HCT116 (cell line): ENCODE measurements at regions not wholly inside any gene's neighbourhood (a gene's known extent, or its start where the extent isn't known, plus 50 kb on each side); places are given as distances from the start of the nearest gene placed in this dataset.

Experiments used
- ATAC-seq: fragments of 200-7000 bp; cut with Tn5 transposase; 2 replicates; pipeline ENCODE4 v1.9.1; 2020; ENCODE audit warnings: mild to moderate bottlenecking, moderate library complexity
- BruUV-seq: library from RNA; stranded (reverse); fragments of 400-500 nt; replicated peaks from 2 replicates; lab custom pipeline; 2021; lab: Mats Ljungman, UMichigan
- CTCF ChIA-PET: fragments of 300-600 bp; sonication (Branson Sonifier 250); formaldehyde crosslinking; loops from one replicate; lab custom pipeline; 2021; ENCODE audit warnings: antibody characterized with exemption; lab: Charles Lee
- POLR2A ChIA-PET: fragments of 300-600, 350-600 bp; sonication (Branson Sonifier 250); formaldehyde crosslinking; loops from one replicate; lab custom pipeline; 2021; ENCODE audit warnings: antibody characterized with exemption; lab: Charles Lee
- RAD21 ChIA-PET, 2 experiments: fragments of 300-600 bp; sonication (Branson Sonifier 250); formaldehyde crosslinking; loops; one replicate each; lab custom pipeline; 2023; ENCODE audit warnings: low total read pairs in 2 of 2; ENCODE audit not compliant: uncharacterized antibody in 2 of 2, unreplicated experiment in 2 of 2, low non-redundant PET in 1 of 2; lab: Charles Lee
- DNase-seq: peaks from one replicate; pipeline ENCODE4 v3.0.0-alpha.2; 2010; ENCODE audit warnings: low read depth, low spot score
- H2AFZ ChIP-seq: fragments of 200-600 bp; shearing (Covaris generic), sonication (generic); 2 replicates; pipeline ENCODE4 v1.6.1; 2017; ENCODE audit warnings: low read depth, mixed run types, mixed read lengths, antibody characterized with exemption, low read length; ENCODE audit not compliant: poor library complexity, severe bottlenecking
- H3K27ac ChIP-seq: 2 replicates; pipeline ENCODE4 v1.5.1; 2012; ENCODE audit warnings: low read depth, low read length
- H3K27me3 ChIP-seq: fragments of 200-600 bp; sonication (generic); 2 replicates; pipeline ENCODE4 v1.6.1; 2016; ENCODE audit warnings: mixed run types, low read length, mixed read lengths; ENCODE audit not compliant: insufficient read depth
- H3K36me3 ChIP-seq, 2 experiments: fragments of 200-500 bp in 1 of 2; fragments of 200-600 bp in 1 of 2; sonication (Bioruptor generic) in 1 of 2; sonication (generic) in 1 of 2; 2 replicates each; pipeline versions ENCODE4 v1.5.1 to v1.6.1; 2014 to 2016; ENCODE audit warnings: low read length in 2 of 2, inconsistent platforms in 1 of 2, mixed read lengths in 1 of 2, mixed run types in 1 of 2; ENCODE audit not compliant: insufficient read depth in 2 of 2, control insufficient read depth in 1 of 2
- H3K4me1 ChIP-seq, 2 experiments: fragments of 200-600 bp in 1 of 2; sonication (generic) in 1 of 2; 2 replicates each; pipeline versions ENCODE4 v1.5.1 to v1.6.1; 2012 to 2017; ENCODE audit warnings: low read length in 2 of 2, inconsistent platforms in 1 of 2, mild to moderate bottlenecking in 1 of 2, mixed read lengths in 1 of 2, mixed run types in 1 of 2, moderate library complexity in 1 of 2; ENCODE audit not compliant: insufficient read depth in 2 of 2, control insufficient read depth in 1 of 2
- H3K4me2 ChIP-seq: fragments of 200-600 bp; sonication (generic); 2 replicates; pipeline ENCODE4 v1.6.1; 2017; ENCODE audit warnings: mixed run types, low read length, mixed read lengths
- H3K4me3 ChIP-seq, 2 experiments: fragments of 200-600 bp in 1 of 2; sonication (generic) in 1 of 2; replicated peaks in 1 of 2; 2 replicates each; pipeline ENCODE4 v1.5.1; 2011 to 2016; ENCODE audit warnings: low read length in 2 of 2, control low read depth in 1 of 2, low read depth in 1 of 2, mild to moderate bottlenecking in 1 of 2, mixed read lengths in 1 of 2, mixed run types in 1 of 2
- H3K79me2 ChIP-seq: fragments of 200-600 bp; sonication (generic); 2 replicates; pipeline ENCODE4 v1.6.1; 2017; ENCODE audit warnings: mild to moderate bottlenecking, mixed run types, low read length, moderate library complexity, mixed read lengths; ENCODE audit not compliant: insufficient read depth
- H3K9ac ChIP-seq: fragments of 200-600 bp; sonication (generic); 2 replicates; pipeline ENCODE4 v1.6.1; 2016; ENCODE audit warnings: low read length, mixed read lengths
- H3K9me2 ChIP-seq: fragments of 200-600 bp; sonication (generic), shearing (Covaris generic); 2 replicates; pipeline ENCODE4 v1.6.1; 2017; ENCODE audit warnings: mixed run types, mild to moderate bottlenecking, moderate library complexity; ENCODE audit not compliant: insufficient read depth
- H3K9me3 ChIP-seq, 2 experiments: fragments of 200-500 bp in 1 of 2; fragments of 200-600 bp in 1 of 2; sonication (Bioruptor generic) in 1 of 2; sonication (generic) in 1 of 2; 2 replicates each; pipeline ENCODE4 v1.6.1; 2014 to 2017; ENCODE audit warnings: low read length in 2 of 2, mixed read lengths in 2 of 2, inconsistent platforms in 1 of 2, low read depth in 1 of 2, mild to moderate bottlenecking in 1 of 2, mixed run types in 1 of 2, moderate library complexity in 1 of 2; ENCODE audit not compliant: control insufficient read depth in 1 of 2, insufficient read depth in 1 of 2
- H4K20me1 ChIP-seq: fragments of 200-600 bp; sonication (generic), shearing (Covaris generic); 2 replicates; pipeline ENCODE4 v1.6.1; 2017; ENCODE audit warnings: mixed run types, mild to moderate bottlenecking, moderate library complexity; ENCODE audit not compliant: insufficient read depth
- EZH2 ChIP-seq: fragments of 200-600 bp; sonication (generic); IDR thresholded peaks from 2 replicates; pipeline ENCODE4 v1.6.1; 2017; ENCODE audit warnings: antibody characterized with exemption, mixed run types
- FOSL1 ChIP-seq: IDR thresholded peaks from 2 replicates; pipeline ENCODE4 v1.6.1; 2012; ENCODE audit warnings: low read depth
- POLR2A ChIP-seq: IDR thresholded peaks from 2 replicates; pipeline ENCODE4 v1.7.0; 2011; ENCODE audit warnings: borderline replicate concordance; ENCODE audit not compliant: insufficient read depth, insufficient read length; ENCODE audit errors: extremely low read depth
- RAD21 ChIP-seq: IDR thresholded peaks from 2 replicates; pipeline ENCODE4 v1.6.1; 2012; ENCODE audit warnings: low read depth, mild to moderate bottlenecking
- SP1 ChIP-seq: IDR thresholded peaks from 2 replicates; pipeline ENCODE4 v1.6.1; 2012; ENCODE audit warnings: low read depth
- SRF ChIP-seq: IDR thresholded peaks from 2 replicates; pipeline ENCODE4 v1.6.1; 2012; ENCODE audit warnings: low read depth
- TCF7L2 ChIP-seq: IDR thresholded peaks from 2 replicates; pipeline ENCODE4 v1.7.0; 2011; ENCODE audit warnings: borderline replicate concordance, inconsistent platforms; ENCODE audit not compliant: insufficient read depth, insufficient read length; ENCODE audit errors: extremely low read depth
- intact Hi-C: fragments of 100-400 bp; cut with micrococcal nuclease; formaldehyde crosslinking; loops from 2 replicates; pipeline ENCODE4 v1.10.0; 2022
- TF ChIP-seq, protein P1 (sequence below): IDR thresholded peaks from 2 replicates; pipeline ENCODE4 v1.6.1; 2012
- TF ChIP-seq, protein P2 (sequence below): IDR thresholded peaks from 2 replicates; pipeline ENCODE4 v1.6.1; 2012
- TF ChIP-seq, protein P3 (sequence below): IDR thresholded peaks from 2 replicates; pipeline ENCODE4 v1.6.1; 2011; ENCODE audit warnings: mild to moderate bottlenecking, low read length, moderate library complexity; ENCODE audit not compliant: insufficient replicate concordance; ENCODE audit errors: extremely low read depth

DNA sequence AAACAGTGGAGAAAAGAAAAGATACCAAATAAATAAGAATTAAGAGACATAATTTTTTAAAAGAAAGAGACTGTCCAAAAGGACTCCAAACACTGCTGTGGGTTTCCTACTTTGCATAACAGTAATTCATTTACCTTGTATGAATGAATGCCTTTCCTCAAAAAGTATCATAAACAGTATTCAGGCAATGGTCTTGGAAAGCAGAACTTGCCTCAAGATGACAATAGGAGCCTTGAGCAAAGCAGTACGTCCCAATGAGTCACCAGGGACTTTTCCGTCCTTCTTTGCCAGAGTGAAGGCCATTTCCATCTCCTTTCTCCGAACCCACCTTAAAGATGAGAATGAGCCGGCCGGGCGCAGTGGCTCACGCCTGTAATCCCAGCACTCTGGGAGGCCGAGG is 186.4 kb downstream of the ZBTB18 start:
- H3K4me2 ChIP-seq, result no peak overlapping the region
- ChIA-PET RAD21 (no interaction called here), CTCF (no interaction called here), POLR2A (no interaction called here)
- no peaks in the 10 kb centered on the region for H3K79me2 ChIP-seq
- peaks cover 0 to 5% of the 10 kb centered on the region in 2 experiments; a peak in 1 of 4 replicates for H3K4me1 ChIP-seq
- H3K27me3 ChIP-seq, result no peaks in the 10 kb centered on the region
- H3K9me3 ChIP-seq, result no peaks in the 10 kb centered on the region
- ATAC-seq (no peak), DNase-seq (no peak)
- no peak overlapping the region for H3K9ac ChIP-seq
- intact Hi-C loops, result no loop called here
- H3K4me3 ChIP-seq, result no peak overlapping the region
- no TSS peak for BruUV-seq
- no peaks in the 10 kb centered on the region for H3K9me2 ChIP-seq
- no peaks in the 10 kb centered on the region for H3K36me3 ChIP-seq
- H3K27ac ChIP-seq, result no peak overlapping the region
- H4K20me1 ChIP-seq, result no peaks in the 10 kb centered on the region
- no peak overlapping the region for H2AFZ ChIP-seq
- no peak for TF ChIP-seq SRF
- TF ChIP-seq SP1, result no peak
- TF ChIP-seq POLR2A, result no peak
- no peak for TF ChIP-seq EZH2
- TF ChIP-seq, protein P1, sequence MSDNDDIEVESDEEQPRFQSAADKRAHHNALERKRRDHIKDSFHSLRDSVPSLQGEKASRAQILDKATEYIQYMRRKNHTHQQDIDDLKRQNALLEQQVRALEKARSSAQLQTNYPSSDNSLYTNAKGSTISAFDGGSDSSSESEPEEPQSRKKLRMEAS, result no peak
- TF ChIP-seq FOSL1, result no peak
- TF ChIP-seq, protein P2, sequence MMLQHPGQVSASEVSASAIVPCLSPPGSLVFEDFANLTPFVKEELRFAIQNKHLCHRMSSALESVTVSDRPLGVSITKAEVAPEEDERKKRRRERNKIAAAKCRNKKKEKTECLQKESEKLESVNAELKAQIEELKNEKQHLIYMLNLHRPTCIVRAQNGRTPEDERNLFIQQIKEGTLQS, result no peak
- TF ChIP-seq, protein P3, sequence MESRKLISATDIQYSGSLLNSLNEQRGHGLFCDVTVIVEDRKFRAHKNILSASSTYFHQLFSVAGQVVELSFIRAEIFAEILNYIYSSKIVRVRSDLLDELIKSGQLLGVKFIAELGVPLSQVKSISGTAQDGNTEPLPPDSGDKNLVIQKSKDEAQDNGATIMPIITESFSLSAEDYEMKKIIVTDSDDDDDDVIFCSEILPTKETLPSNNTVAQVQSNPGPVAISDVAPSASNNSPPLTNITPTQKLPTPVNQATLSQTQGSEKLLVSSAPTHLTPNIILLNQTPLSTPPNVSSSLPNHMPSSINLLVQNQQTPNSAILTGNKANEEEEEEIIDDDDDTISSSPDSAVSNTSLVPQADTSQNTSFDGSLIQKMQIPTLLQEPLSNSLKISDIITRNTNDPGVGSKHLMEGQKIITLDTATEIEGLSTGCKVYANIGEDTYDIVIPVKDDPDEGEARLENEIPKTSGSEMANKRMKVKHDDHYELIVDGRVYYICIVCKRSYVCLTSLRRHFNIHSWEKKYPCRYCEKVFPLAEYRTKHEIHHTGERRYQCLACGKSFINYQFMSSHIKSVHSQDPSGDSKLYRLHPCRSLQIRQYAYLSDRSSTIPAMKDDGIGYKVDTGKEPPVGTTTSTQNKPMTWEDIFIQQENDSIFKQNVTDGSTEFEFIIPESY, result no peak
- no peak for TF ChIP-seq TCF7L2
- TF ChIP-seq RAD21, result no peak
